Panc1 (cell line): ENCODE measurements at regions not wholly inside any gene's neighbourhood (a gene's known extent, or its start where the extent isn't known, plus 50 kb on each side); places are given as distances from the start of the nearest gene placed in this dataset.

Experiments used
- SIN3A ChIP-seq: IDR thresholded peaks from 2 replicates; pipeline ENCODE4 v1.6.1; 2012; ENCODE audit warnings: low read depth, mild to moderate bottlenecking, low read length, moderate library complexity, borderline replicate concordance; ENCODE audit not compliant: insufficient read depth
- TF ChIP-seq, protein P1 (sequence below): fragments of 450-650 bp; IDR thresholded peaks from 2 replicates; pipeline ENCODE4 v1.5.1; 2017; ENCODE audit warnings: mild to moderate bottlenecking

DNA sequence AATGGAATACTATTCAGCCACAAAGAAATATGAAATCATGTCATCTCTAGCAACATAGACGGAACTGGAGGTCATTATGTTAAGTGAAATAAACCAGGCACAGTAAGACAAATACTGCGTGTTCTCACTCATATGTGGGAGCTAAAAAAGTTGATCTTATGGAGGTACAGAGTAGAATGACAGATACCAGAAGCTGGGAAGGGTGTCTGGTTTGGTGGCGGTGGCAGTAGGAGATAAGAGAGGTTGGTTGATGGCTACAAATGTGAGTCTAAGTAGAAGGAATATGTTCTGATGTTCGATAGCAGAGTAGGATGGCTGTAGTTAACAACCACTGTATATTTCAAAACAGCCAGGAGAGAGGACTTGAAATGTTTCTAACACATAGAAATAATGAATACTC is 121.6 kb downstream of the PLPPR4 start:
- TF ChIP-seq, protein P1, sequence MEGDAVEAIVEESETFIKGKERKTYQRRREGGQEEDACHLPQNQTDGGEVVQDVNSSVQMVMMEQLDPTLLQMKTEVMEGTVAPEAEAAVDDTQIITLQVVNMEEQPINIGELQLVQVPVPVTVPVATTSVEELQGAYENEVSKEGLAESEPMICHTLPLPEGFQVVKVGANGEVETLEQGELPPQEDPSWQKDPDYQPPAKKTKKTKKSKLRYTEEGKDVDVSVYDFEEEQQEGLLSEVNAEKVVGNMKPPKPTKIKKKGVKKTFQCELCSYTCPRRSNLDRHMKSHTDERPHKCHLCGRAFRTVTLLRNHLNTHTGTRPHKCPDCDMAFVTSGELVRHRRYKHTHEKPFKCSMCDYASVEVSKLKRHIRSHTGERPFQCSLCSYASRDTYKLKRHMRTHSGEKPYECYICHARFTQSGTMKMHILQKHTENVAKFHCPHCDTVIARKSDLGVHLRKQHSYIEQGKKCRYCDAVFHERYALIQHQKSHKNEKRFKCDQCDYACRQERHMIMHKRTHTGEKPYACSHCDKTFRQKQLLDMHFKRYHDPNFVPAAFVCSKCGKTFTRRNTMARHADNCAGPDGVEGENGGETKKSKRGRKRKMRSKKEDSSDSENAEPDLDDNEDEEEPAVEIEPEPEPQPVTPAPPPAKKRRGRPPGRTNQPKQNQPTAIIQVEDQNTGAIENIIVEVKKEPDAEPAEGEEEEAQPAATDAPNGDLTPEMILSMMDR: no peak
- TF ChIP-seq SIN3A: no peak
